DOHH2 (cell line): ENCODE measurements at regions not wholly inside any gene's neighbourhood (a gene's known extent, or its start where the extent isn't known, plus 50 kb on each side); places are given as distances from the start of the nearest gene placed in this dataset.

Source experiments
- H3F3A ChIP-seq: fragments of 200-600 bp; sonication (generic), shearing (Covaris generic); 2 replicates; pipeline ENCODE4 v1.6.0; 2016; ENCODE audit warnings: antibody characterized with exemption, mild to moderate bottlenecking; ENCODE audit not compliant: control insufficient read depth, insufficient read depth
- H3K27ac ChIP-seq: fragments of 200-600 bp; sonication (generic); 2 replicates; pipeline ENCODE4 v1.5.1; 2014; ENCODE audit warnings: low read depth, mild to moderate bottlenecking, low read length, moderate library complexity
- H3K27me3 ChIP-seq: fragments of 200-600 bp; sonication (generic); 2 replicates; pipeline ENCODE4 v1.6.1; 2014; ENCODE audit warnings: mild to moderate bottlenecking, low read length, mixed read lengths; ENCODE audit not compliant: control insufficient read depth
- H3K36me3 ChIP-seq: fragments of 200-600 bp; sonication (generic); 2 replicates; pipeline ENCODE4 v1.6.1; 2014; ENCODE audit warnings: mild to moderate bottlenecking, low read length, moderate library complexity, mixed read lengths; ENCODE audit not compliant: control insufficient read depth
- H3K4me1 ChIP-seq: fragments of 200-600 bp; sonication (generic); 2 replicates; pipeline ENCODE4 v1.6.1; 2014; ENCODE audit warnings: mild to moderate bottlenecking, low read length, mixed read lengths; ENCODE audit not compliant: control insufficient read depth
- H3K4me2 ChIP-seq: fragments of 200-600 bp; sonication (generic); 2 replicates; pipeline ENCODE4 v1.6.0; 2014; ENCODE audit warnings: mild to moderate bottlenecking, low read length, moderate library complexity
- H3K4me3 ChIP-seq: fragments of 200-600 bp; sonication (generic); 2 replicates; pipeline ENCODE4 v1.5.1; 2014; ENCODE audit warnings: mild to moderate bottlenecking, low read length, mixed read lengths
- H3K79me2 ChIP-seq: fragments of 200-600 bp; sonication (generic); 2 replicates; pipeline ENCODE4 v1.6.1; 2014; ENCODE audit warnings: mild to moderate bottlenecking, low read length, mixed read lengths; ENCODE audit not compliant: control insufficient read depth
- H3K9me2 ChIP-seq: fragments of 200-600 bp; sonication (generic); replicated peaks from 2 replicates; pipeline ENCODE4 v1.6.1; 2014; ENCODE audit warnings: mild to moderate bottlenecking, low read length, mixed read lengths; ENCODE audit not compliant: control insufficient read depth
- H3K9me3 ChIP-seq: fragments of 200-600 bp; sonication (generic); 2 replicates; pipeline ENCODE4 v1.6.1; 2014; ENCODE audit warnings: antibody characterized with exemption, low read length, mixed read lengths; ENCODE audit not compliant: control insufficient read depth, insufficient read depth
- H4K20me1 ChIP-seq: fragments of 200-600 bp; sonication (generic); 2 replicates; pipeline ENCODE4 v1.6.0; 2014; ENCODE audit warnings: low read depth, mild to moderate bottlenecking, antibody characterized with exemption, low read length, moderate library complexity; ENCODE audit not compliant: control insufficient read depth, insufficient read depth
- CTCF ChIP-seq: fragments of 200-600 bp; sonication (generic); IDR thresholded peaks from one replicate; pipeline ENCODE4 v1.5.1; 2014; ENCODE audit warnings: antibody characterized with exemption, mild to moderate bottlenecking, low read depth, low read length; ENCODE audit not compliant: poor library complexity, severe bottlenecking
- EZH2phosphoT487 ChIP-seq: fragments of 200-600 bp; sonication (generic); IDR thresholded peaks from 2 replicates; pipeline ENCODE4 v1.6.1; 2017; ENCODE audit warnings: borderline replicate concordance, mild to moderate bottlenecking, antibody characterized with exemption, low read length, moderate library complexity, mixed read lengths

GRCh38 chr2:223510713-223511112 lies 91.4 kb downstream of the SCG2 start:
- TF ChIP-seq EZH2phosphoT487 = no peak
- no peak for TF ChIP-seq CTCF
- no peaks in the 10 kb centered on the region for H3K79me2 ChIP-seq
- no peaks in the 10 kb centered on the region for H3K36me3 ChIP-seq
- H3K4me2 ChIP-seq = no peak overlapping the region
- H3K9me3 ChIP-seq = no peaks in the 10 kb centered on the region
- no peaks in the 10 kb centered on the region for H3K27me3 ChIP-seq
- no peaks in the 10 kb centered on the region for H3K9me2 ChIP-seq
- no peak overlapping the region for H3K4me3 ChIP-seq
- H3K4me1 ChIP-seq = no peaks in the 10 kb centered on the region
- H4K20me1 ChIP-seq = no peaks in the 10 kb centered on the region
- no peak overlapping the region for H3K27ac ChIP-seq
- no peaks in the 10 kb centered on the region for H3F3A ChIP-seq

- H3K36me3 ChIP-seq = no peaks in the 10 kb centered on the region
- TF ChIP-seq EZH2phosphoT487 = no peak
- TF ChIP-seq CTCF = no peak
- H3K4me2 ChIP-seq = no peak overlapping the region
- H4K20me1 ChIP-seq = no peaks in the 10 kb centered on the region
- H3K27me3 ChIP-seq = no peaks in the 10 kb centered on the region
- H3K9me3 ChIP-seq = no peaks in the 10 kb centered on the region
- no peaks in the 10 kb centered on the region for H3F3A ChIP-seq
- no peak overlapping the region for H3K4me3 ChIP-seq
- no peaks in the 10 kb centered on the region for H3K4me1 ChIP-seq
- no peaks in the 10 kb centered on the region for H3K9me2 ChIP-seq
- no peak overlapping the region for H3K27ac ChIP-seq
- H3K79me2 ChIP-seq = no peaks in the 10 kb centered on the region
Observed at GRCh38 chr2:223511168-223511567, 91.0 kb downstream of the SCG2 start.

GRCh38 chr2:223513771-223514455 lies 88.2 kb downstream of the SCG2 start:
- Histone ChIP-seq H3K79me2 (no peaks in the 10 kb centered on the region), H3K9me3 (no peaks in the 10 kb centered on the region), H3K27ac (no peak overlapping the region), H3K4me2 (no peak overlapping the region), H3K27me3 (no peaks in the 10 kb centered on the region), H4K20me1 (no peaks in the 10 kb centered on the region), H3K4me1 (no peaks in the 10 kb centered on the region), H3F3A (no peaks in the 10 kb centered on the region), H3K36me3 (no peaks in the 10 kb centered on the region), H3K9me2 (no peaks in the 10 kb centered on the region), H3K4me3 (no peak overlapping the region)
- TF ChIP-seq EZH2phosphoT487 (no peak), CTCF (no peak)
